Astrocyte (in vitro differentiated cells and primary cell): ENCODE measurements at regions not wholly inside any gene's neighbourhood (a gene's known extent, or its start where the extent isn't known, plus 50 kb on each side); places are given as distances from the start of the nearest gene placed in this dataset.
A peak's percentile ranks its signal among the peaks of the same experiment; 100 is the strongest.

Experiments used
- DNase-seq: peaks from one replicate; pipeline ENCODE4 v3.0.0-alpha.2; 2010; ENCODE audit warnings: low read depth
- FAIRE-seq: peaks from 2 replicates; lab custom pipeline; 2011; peaks lifted over from hg19 to GRCh38; lab: Jason Lieb, UNC
- H2AFZ ChIP-seq: 2 replicates; pipeline ENCODE4 v1.6.0; 2012; ENCODE audit warnings: low read depth, low read length, inconsistent platforms
- H3K27ac ChIP-seq: 2 replicates; pipeline ENCODE4 v1.5.1; 2011; ENCODE audit warnings: low read depth, low read length, inconsistent platforms
- H3K27me3 ChIP-seq: 2 replicates; pipeline ENCODE4 v1.6.0; 2011; ENCODE audit warnings: low read length, inconsistent platforms; ENCODE audit not compliant: insufficient read depth
- H3K36me3 ChIP-seq: 2 replicates; pipeline ENCODE4 v1.5.1; 2011; ENCODE audit warnings: low read length, inconsistent platforms; ENCODE audit not compliant: insufficient read depth
- H3K4me1 ChIP-seq: 2 replicates; pipeline ENCODE4 v1.5.1; 2011; ENCODE audit warnings: low read length, inconsistent platforms; ENCODE audit not compliant: insufficient read depth
- H3K4me2 ChIP-seq: 2 replicates; pipeline ENCODE4 v1.6.0; 2012; ENCODE audit warnings: low read length, inconsistent platforms
- H3K4me3 ChIP-seq: 2 replicates; pipeline ENCODE4 v1.5.1; 2011; ENCODE audit warnings: low read depth, mild to moderate bottlenecking, low read length, inconsistent platforms; ENCODE audit not compliant: insufficient read depth
- H3K79me2 ChIP-seq: 2 replicates; pipeline ENCODE4 v1.6.0; 2012; ENCODE audit warnings: mild to moderate bottlenecking, low read length, inconsistent platforms; ENCODE audit not compliant: insufficient read depth
- H3K9ac ChIP-seq: 2 replicates; pipeline ENCODE4 v1.6.0; 2012; ENCODE audit warnings: mild to moderate bottlenecking, low read length, inconsistent platforms
- H3K9me3 ChIP-seq: 2 replicates; pipeline ENCODE4 v1.5.1; 2012; ENCODE audit warnings: low read depth, mild to moderate bottlenecking, low read length, inconsistent platforms; ENCODE audit not compliant: insufficient read depth
- H4K20me1 ChIP-seq: 2 replicates; pipeline ENCODE4 v1.6.0; 2012; ENCODE audit warnings: low read length, inconsistent platforms; ENCODE audit not compliant: insufficient read depth
- H3K27ac Mint-ChIP-seq: one replicate; pipeline ENCODE4 v1.8.0; 2021; ENCODE audit warnings: mild to moderate bottlenecking, mixed read lengths; ENCODE audit not compliant: unreplicated experiment
- H3K27me3 Mint-ChIP-seq: one replicate; pipeline ENCODE4 v1.8.0; 2021; ENCODE audit warnings: low read depth, mixed read lengths; ENCODE audit not compliant: unreplicated experiment
- H3K36me3 Mint-ChIP-seq: one replicate; pipeline ENCODE4 v1.8.0; 2021; ENCODE audit warnings: low read depth, mixed read lengths; ENCODE audit not compliant: unreplicated experiment
- H3K4me1 Mint-ChIP-seq: one replicate; pipeline ENCODE4 v1.8.0; 2021; ENCODE audit warnings: low read depth, mixed read lengths; ENCODE audit not compliant: unreplicated experiment
- H3K4me3 Mint-ChIP-seq: one replicate; pipeline ENCODE4 v1.8.0; 2021; ENCODE audit warnings: mild to moderate bottlenecking, moderate library complexity, mixed read lengths; ENCODE audit not compliant: unreplicated experiment
- H3K9me3 Mint-ChIP-seq: one replicate; pipeline ENCODE4 v1.8.0; 2021; ENCODE audit warnings: mild to moderate bottlenecking, mixed read lengths; ENCODE audit not compliant: unreplicated experiment
- EZH2 ChIP-seq: IDR thresholded peaks from 2 replicates; pipeline ENCODE4 v1.6.1; 2012; ENCODE audit warnings: mild to moderate bottlenecking, low read length, inconsistent platforms; ENCODE audit not compliant: insufficient read depth
- TF ChIP-seq, protein P1 (sequence below): IDR thresholded peaks from 2 replicates; pipeline ENCODE4 v1.5.1; 2011; ENCODE audit warnings: low read depth, mild to moderate bottlenecking, inconsistent platforms, low read length, moderate library complexity; ENCODE audit not compliant: insufficient read depth

DNA sequence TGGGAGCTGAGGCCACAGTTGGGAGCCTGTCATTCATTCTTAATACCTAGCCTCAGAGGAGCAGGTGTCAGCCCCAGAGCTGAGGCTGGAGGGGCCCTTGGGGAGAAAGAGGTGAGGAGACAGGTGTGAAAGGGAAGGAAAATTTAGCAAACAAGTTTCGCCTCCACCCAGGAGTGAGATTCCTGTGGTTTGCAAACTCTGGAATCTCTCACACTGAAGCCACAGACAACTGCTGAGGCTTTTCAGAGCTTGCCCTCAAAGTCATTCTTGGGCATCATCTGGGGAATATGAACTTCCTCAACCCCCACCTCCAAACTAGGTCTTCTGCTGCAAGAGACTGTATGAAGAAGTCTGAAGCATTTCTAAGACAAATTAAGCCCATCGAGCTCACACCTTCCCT, 589.5 kb upstream of the TBX3 start:
- H3K27ac ChIP-seq: no peak overlapping the region
- DNase-seq (peak; percentile 23), FAIRE-seq (no peak)
- H3K9me3 ChIP-seq: no peaks in the 10 kb centered on the region
- no peak for TF ChIP-seq EZH2
- TF ChIP-seq, protein P1, sequence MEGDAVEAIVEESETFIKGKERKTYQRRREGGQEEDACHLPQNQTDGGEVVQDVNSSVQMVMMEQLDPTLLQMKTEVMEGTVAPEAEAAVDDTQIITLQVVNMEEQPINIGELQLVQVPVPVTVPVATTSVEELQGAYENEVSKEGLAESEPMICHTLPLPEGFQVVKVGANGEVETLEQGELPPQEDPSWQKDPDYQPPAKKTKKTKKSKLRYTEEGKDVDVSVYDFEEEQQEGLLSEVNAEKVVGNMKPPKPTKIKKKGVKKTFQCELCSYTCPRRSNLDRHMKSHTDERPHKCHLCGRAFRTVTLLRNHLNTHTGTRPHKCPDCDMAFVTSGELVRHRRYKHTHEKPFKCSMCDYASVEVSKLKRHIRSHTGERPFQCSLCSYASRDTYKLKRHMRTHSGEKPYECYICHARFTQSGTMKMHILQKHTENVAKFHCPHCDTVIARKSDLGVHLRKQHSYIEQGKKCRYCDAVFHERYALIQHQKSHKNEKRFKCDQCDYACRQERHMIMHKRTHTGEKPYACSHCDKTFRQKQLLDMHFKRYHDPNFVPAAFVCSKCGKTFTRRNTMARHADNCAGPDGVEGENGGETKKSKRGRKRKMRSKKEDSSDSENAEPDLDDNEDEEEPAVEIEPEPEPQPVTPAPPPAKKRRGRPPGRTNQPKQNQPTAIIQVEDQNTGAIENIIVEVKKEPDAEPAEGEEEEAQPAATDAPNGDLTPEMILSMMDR: no peak
- H3K9ac ChIP-seq: no peak overlapping the region
- Mint-ChIP-seq H3K27me3 (peaks cover 61% of the 10 kb centered on the region), H3K4me1 (peaks cover 9% of the 10 kb centered on the region), H3K4me3 (no peak overlapping the region), H3K9me3 (no peaks in the 10 kb centered on the region), H3K27ac (no peak overlapping the region), H3K36me3 (no peaks in the 10 kb centered on the region)
- H2AFZ ChIP-seq: no peak overlapping the region
- H3K27me3 ChIP-seq: no peaks in the 10 kb centered on the region
- H3K4me3 ChIP-seq: no peak overlapping the region
- no peaks in the 10 kb centered on the region for H4K20me1 ChIP-seq
- no peaks in the 10 kb centered on the region for H3K4me1 ChIP-seq
- no peaks in the 10 kb centered on the region for H3K36me3 ChIP-seq
- H3K4me2 ChIP-seq: no peak overlapping the region
- no peaks in the 10 kb centered on the region for H3K79me2 ChIP-seq

DNA sequence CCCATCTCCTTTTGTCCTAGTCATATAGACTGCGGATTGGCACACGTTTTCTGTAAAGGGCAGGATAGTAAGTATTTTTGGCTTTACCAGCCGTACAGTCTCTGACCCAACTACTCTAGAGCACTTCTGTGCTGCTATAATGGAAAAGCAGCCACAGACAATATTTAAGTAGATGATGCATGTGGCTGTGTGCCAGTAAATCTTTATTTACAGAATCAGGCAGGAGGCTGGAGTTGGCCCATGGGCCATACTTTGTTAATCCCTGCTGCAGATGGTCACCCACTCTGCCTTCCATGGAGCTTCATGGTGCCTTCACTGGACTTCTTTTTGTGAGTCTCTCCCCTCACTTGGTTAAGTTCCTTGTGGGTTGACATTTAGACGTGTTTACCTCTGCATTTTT, 584.5 kb upstream of the TBX3 start:
- no peak for FAIRE-seq
- Histone ChIP-seq H3K4me1 (no peaks in the 10 kb centered on the region), H4K20me1 (no peaks in the 10 kb centered on the region), H3K36me3 (no peaks in the 10 kb centered on the region), H3K27me3 (no peaks in the 10 kb centered on the region), H3K79me2 (no peaks in the 10 kb centered on the region), H3K9me3 (no peaks in the 10 kb centered on the region), H3K27ac (no peak overlapping the region), H3K4me2 (no peak overlapping the region), H3K9ac (no peak overlapping the region), H2AFZ (no peak overlapping the region), H3K4me3 (no peak overlapping the region)
- H3K36me3 Mint-ChIP-seq: no peaks in the 10 kb centered on the region
- H3K27me3 Mint-ChIP-seq: peaks cover 43% of the 10 kb centered on the region
- H3K9me3 Mint-ChIP-seq: peaks cover 2% of the 10 kb centered on the region
- no peak for DNase-seq
- TF ChIP-seq, protein P1: no peak
- TF ChIP-seq EZH2: no peak
- no peak overlapping the region for H3K4me3 Mint-ChIP-seq
- no peak overlapping the region for H3K27ac Mint-ChIP-seq
- peaks cover 7% of the 10 kb centered on the region for H3K4me1 Mint-ChIP-seq

DNA sequence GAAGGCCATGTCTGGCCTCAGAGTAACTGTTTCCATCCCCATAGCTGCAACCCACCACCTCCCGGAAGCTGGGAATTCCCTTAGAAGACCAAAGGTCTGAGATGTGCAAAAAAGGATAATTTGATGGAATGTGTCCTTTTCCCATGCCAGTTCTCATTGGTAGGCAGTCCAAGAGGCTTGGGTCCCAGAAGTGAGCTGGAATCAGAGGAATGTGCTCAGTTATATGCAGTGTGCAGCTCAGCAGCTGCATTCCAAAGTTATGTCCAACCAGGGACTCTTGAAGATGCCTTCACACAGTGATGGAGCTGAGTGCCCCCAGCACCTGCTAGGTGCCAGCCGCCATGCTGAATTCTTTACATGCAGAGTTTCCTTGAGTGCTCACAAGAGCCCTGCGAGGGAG, 583.9 kb upstream of the TBX3 start:
- TF ChIP-seq EZH2: no peak
- Mint-ChIP-seq H3K9me3 (peaks cover 2% of the 10 kb centered on the region), H3K36me3 (no peaks in the 10 kb centered on the region), H3K27me3 (peaks cover 43% of the 10 kb centered on the region), H3K4me1 (peaks cover 2% of the 10 kb centered on the region), H3K4me3 (no peak overlapping the region), H3K27ac (no peak overlapping the region)
- Histone ChIP-seq H3K4me3 (no peak overlapping the region), H3K4me1 (no peaks in the 10 kb centered on the region), H3K9ac (no peak overlapping the region), H3K4me2 (no peak overlapping the region), H2AFZ (no peak overlapping the region), H4K20me1 (no peaks in the 10 kb centered on the region), H3K27ac (no peak overlapping the region), H3K27me3 (no peaks in the 10 kb centered on the region), H3K79me2 (no peaks in the 10 kb centered on the region), H3K36me3 (no peaks in the 10 kb centered on the region), H3K9me3 (no peaks in the 10 kb centered on the region)
- DNase-seq (no peak), FAIRE-seq (no peak)
